Keratinocyte (primary cell): ENCODE measurements at regions not wholly inside any gene's neighbourhood (a gene's known extent, or its start where the extent isn't known, plus 50 kb on each side); places are given as distances from the start of the nearest gene placed in this dataset.

Experiments
- DNase-seq: peaks from one replicate; pipeline ENCODE4 v3.0.0-alpha.2; 2011; ENCODE audit warnings: low read depth, missing footprints, low spot score
- FAIRE-seq: peaks from 2 replicates; lab custom pipeline; 2011; peaks lifted over from hg19 to GRCh38; lab: Jason Lieb, UNC
- H2AFZ ChIP-seq: 2 replicates; pipeline ENCODE4 v1.6.0; 2012; ENCODE audit warnings: low read length, control low read depth, inconsistent platforms; ENCODE audit not compliant: control insufficient read depth
- H3K27ac ChIP-seq: 2 replicates; pipeline ENCODE4 v1.5.1; 2011; ENCODE audit warnings: low read length; ENCODE audit not compliant: control insufficient read depth, insufficient read depth
- H3K27me3 ChIP-seq: 3 replicates; pipeline ENCODE4 v1.6.0; 2011; ENCODE audit warnings: low read length; ENCODE audit not compliant: control insufficient read depth, insufficient read depth; ENCODE audit errors: extremely low read depth
- H3K36me3 ChIP-seq, 2 experiments: 2 replicates in 1 of 2; 3 replicates in 1 of 2; pipeline ENCODE4 v1.5.1; 2011; ENCODE audit warnings: low read length in 2 of 2, mild to moderate bottlenecking in 1 of 2; ENCODE audit not compliant: control insufficient read depth in 2 of 2, insufficient read depth in 2 of 2; ENCODE audit errors: extremely low read depth in 1 of 2
- H3K4me1 ChIP-seq: 3 replicates; pipeline ENCODE4 v1.5.1; 2011; ENCODE audit warnings: low read length; ENCODE audit not compliant: control insufficient read depth, insufficient read depth; ENCODE audit errors: extremely low read depth
- H3K4me2 ChIP-seq: 3 replicates; pipeline ENCODE4 v1.6.0; 2011; ENCODE audit warnings: low read depth, low read length; ENCODE audit not compliant: control insufficient read depth, insufficient read depth; ENCODE audit errors: extremely low read depth
- H3K4me3 ChIP-seq, 3 experiments: fragments of 200-600 bp in 1 of 3; sonication (generic) in 1 of 3; 2 replicates in 2 of 3; 3 replicates in 1 of 3; pipeline ENCODE4 v1.5.1; 2011 to 2016; ENCODE audit warnings: low read length in 3 of 3, mild to moderate bottlenecking in 3 of 3, control low read depth in 2 of 3, inconsistent platforms in 1 of 3, low read depth in 1 of 3, mixed read lengths in 1 of 3, mixed run types in 1 of 3, moderate library complexity in 1 of 3; ENCODE audit not compliant: control insufficient read depth in 2 of 3, insufficient read depth in 2 of 3; ENCODE audit errors: extremely low read depth in 1 of 3
- H3K79me2 ChIP-seq: 2 replicates; pipeline ENCODE4 v1.6.0; 2012; ENCODE audit warnings: low read length; ENCODE audit not compliant: control insufficient read depth, insufficient read depth
- H3K9ac ChIP-seq: 3 replicates; pipeline ENCODE4 v1.6.0; 2011; ENCODE audit warnings: low read length; ENCODE audit not compliant: control insufficient read depth, insufficient read depth; ENCODE audit errors: extremely low read depth
- H3K9me1 ChIP-seq: 3 replicates; pipeline ENCODE4 v1.6.0; 2011; ENCODE audit warnings: low read length; ENCODE audit not compliant: control insufficient read depth, insufficient read depth; ENCODE audit errors: extremely low read depth
- H3K9me3 ChIP-seq: 2 replicates; pipeline ENCODE4 v1.5.1; 2012; ENCODE audit warnings: low read depth, low read length; ENCODE audit not compliant: control insufficient read depth
- H4K20me1 ChIP-seq: 3 replicates; pipeline ENCODE4 v1.6.0; 2011; ENCODE audit warnings: low read length; ENCODE audit not compliant: control insufficient read depth, insufficient read depth; ENCODE audit errors: extremely low read depth
- CTCF ChIP-seq, 3 experiments: IDR thresholded peaks in 1 of 3; conservative IDR thresholded peaks in 1 of 3; optimal IDR thresholded peaks in 1 of 3; 2 replicates in 2 of 3; 3 replicates in 1 of 3; pipeline versions ENCODE3 to v1.5.1; 2011; ENCODE audit warnings: low read length in 3 of 3, mild to moderate bottlenecking in 3 of 3, moderate library complexity in 2 of 3, control low read depth in 1 of 3, inconsistent platforms in 1 of 3; ENCODE audit not compliant: insufficient read depth in 2 of 3; ENCODE audit errors: extremely low read depth in 1 of 3
- EZH2 ChIP-seq: IDR thresholded peaks from one replicate; pipeline ENCODE4 v1.6.1; 2012; ENCODE audit warnings: inconsistent platforms, mild to moderate bottlenecking, low read length, moderate library complexity
- dilution Hi-C: fragments of 300-500 bp; cut with MboI; formaldehyde crosslinking; loops from one replicate; pipeline ENCODE4 v1.7.0; 2020; ENCODE audit warnings: low sequenced_read_pairs; ENCODE audit not compliant: extremely low pct_ligation_motif_present

- Histone ChIP-seq H3K4me2 (no peak overlapping the region), H3K9me3 (no peaks in the 10 kb centered on the region), H3K4me1 (no peaks in the 10 kb centered on the region), H3K27ac (no peak overlapping the region), H2AFZ (no peak overlapping the region), H3K9ac (no peak overlapping the region), H3K79me2 (no peaks in the 10 kb centered on the region), H3K27me3 (no peaks in the 10 kb centered on the region), H4K20me1 (no peaks in the 10 kb centered on the region), H3K4me3 (no peak overlapping the region), H3K9me1 (no peaks in the 10 kb centered on the region), H3K36me3 (no peaks in the 10 kb centered on the region)
- dilution Hi-C loops, result no loop called here
- no peak for TF ChIP-seq EZH2
- TF ChIP-seq CTCF (optimal IDR thresholded peaks at IDR 0.05 in 1 of 3, IDR thresholded peaks at IDR 0.05 in 1 of 3, conservative IDR thresholded peaks at IDR 0.05 in 1 of 3; ENCODE audit: extremely low read depth in 1 of 3, insufficient read depth in 2 of 3, low read length in 3 of 3), result no peak
- FAIRE-seq (no peak), DNase-seq (no peak)
Observed at GRCh38 chr13:87954091-87954490, 282.9 kb downstream of the SLITRK5 start.

GRCh38 chr13:87961546-87961945, 290.4 kb downstream of the SLITRK5 start:
- DNase-seq, result no peak
- FAIRE-seq, result no peak
- Histone ChIP-seq H3K9me1 (no peaks in the 10 kb centered on the region), H3K9me3 (no peaks in the 10 kb centered on the region), H3K79me2 (no peaks in the 10 kb centered on the region), H4K20me1 (no peaks in the 10 kb centered on the region), H3K9ac (no peak overlapping the region), H3K36me3 (no peaks in the 10 kb centered on the region), H3K4me2 (no peak overlapping the region), H2AFZ (no peak overlapping the region), H3K27ac (no peak overlapping the region), H3K4me1 (no peaks in the 10 kb centered on the region), H3K4me3 (no peak overlapping the region), H3K27me3 (no peaks in the 10 kb centered on the region)
- TF ChIP-seq EZH2 (no peak), CTCF (optimal IDR thresholded peaks at IDR 0.05 in 1 of 3, IDR thresholded peaks at IDR 0.05 in 1 of 3, conservative IDR thresholded peaks at IDR 0.05 in 1 of 3; ENCODE audit: extremely low read depth in 1 of 3, insufficient read depth in 2 of 3, low read length in 3 of 3) (no peak)
- dilution Hi-C loops, result no loop called here
